Psoas muscle (tissue), 7 donors: ENCODE measurements at regions not wholly inside any gene's neighbourhood (a gene's known extent, or its start where the extent isn't known, plus 50 kb on each side); places are given as distances from the start of the nearest gene placed in this dataset.

Source experiments
- ATAC-seq, 4 donors: fragments of 200-7000 bp; cut with Tn5 transposase; one replicate each; pipeline ENCODE4 v1.9.1; 2020; ENCODE audit warnings: moderate library complexity in 3 of 4, mild to moderate bottlenecking in 2 of 4
- DNase-seq, 2 donors: peaks; one replicate each; pipeline ENCODE4 v3.0.0-alpha.2; 2020
- H3K27ac ChIP-seq: fragments of 200-600 bp; one replicate; pipeline ENCODE4 v1.8.0; 2022
- H3K27me3 ChIP-seq, 3 donors: fragments of 200-600 bp in 1 of 3; one replicate each; pipeline versions ENCODE4 v1.6.1 to v1.8.0; 2013 to 2022; ENCODE audit warnings: low read length in 2 of 3, mild to moderate bottlenecking in 2 of 3, moderate library complexity in 1 of 3; ENCODE audit not compliant: insufficient read depth in 3 of 3
- H3K36me3 ChIP-seq, 2 donors: fragments of 200-600 bp in 1 of 2; one replicate each; pipeline versions ENCODE4 v1.6.1 to v1.8.0; 2013 to 2022; ENCODE audit warnings: low read depth in 1 of 2, mild to moderate bottlenecking in 1 of 2, moderate library complexity in 1 of 2; ENCODE audit not compliant: insufficient read depth in 1 of 2
- H3K4me1 ChIP-seq: fragments of 200-600 bp; one replicate; pipeline ENCODE4 v1.8.0; 2022
- H3K4me3 ChIP-seq: fragments of 200-600 bp; one replicate; pipeline ENCODE4 v1.8.0; 2022; ENCODE audit warnings: mild to moderate bottlenecking
- H3K9me3 ChIP-seq: fragments of 200-600 bp; one replicate; pipeline ENCODE4 v1.8.0; 2022
- CTCF ChIP-seq: fragments of 200-600 bp; IDR thresholded peaks from one replicate; pipeline ENCODE4 v1.8.0; 2022; ENCODE audit warnings: antibody characterized with exemption
- WGBS, 3 donors: extraction: QIAGEN DNeasy Blood & Tissue Kit; methylation state at CpG; one replicate each; pipeline versions ENCODE4 v1.1.6 to v1.1.7; 2013; 5-methylcytosine and 5-hydroxymethylcytosine counted together
- intact Hi-C, 2 donors: fragments of 100-400 bp; cut with DNase I; formaldehyde crosslinking; loops; one replicate each; pipeline versions ENCODE4 v1.11.0 to v1.14.2; 2022
- donor health status: healthy with polysubstance abuse.
- donor health status: DM: no; HTN: no; CAD: no; lungs with moderate emphysema.
- donor health status: Bipolar disorder and iron deficiency.
- donor health status: healthy.
- donor health status: DM: yes; HTN: yes; CAD: no.
- donor health status: DM: no; HTN: no; CAD: no.
- donor health status: DM: yes; HTN: yes; CAD: no.

- no peak for DNase-seq
- Histone ChIP-seq H3K9me3 (no peaks in the 10 kb centered on the region), H3K4me1 (no peaks in the 10 kb centered on the region), H3K27me3 (no peaks in the 10 kb centered on the region), H3K27ac (no peak overlapping the region), H3K36me3 (no peaks in the 10 kb centered on the region), H3K4me3 (no peak overlapping the region)
- intact Hi-C loops = no loop called here
- no peak for ATAC-seq
- no peak for TF ChIP-seq CTCF
These were observed 799.1 kb downstream of the TAF11L14 start for GRCh38 chr5:18433336-18433735.

GRCh38 chr5:18438126-18438525, 803.9 kb downstream of the TAF11L14 start:
- H3K9me3 ChIP-seq = no peaks in the 10 kb centered on the region
- 14 to 32% (median 17%) methylated on average over 1 of the region's 1 CpG for WGBS, 3 donors
- ATAC-seq = no peak
- H3K36me3 ChIP-seq = no peaks in the 10 kb centered on the region
- H3K4me1 ChIP-seq = no peaks in the 10 kb centered on the region
- intact Hi-C loops = no loop called here
- DNase-seq = no peak
- no peaks in the 10 kb centered on the region for H3K27me3 ChIP-seq
- no peak overlapping the region for H3K4me3 ChIP-seq
- TF ChIP-seq CTCF = no peak
- H3K27ac ChIP-seq = no peak overlapping the region

- DNase-seq (no peak), ATAC-seq (no peak)
- H3K9me3 ChIP-seq = no peaks in the 10 kb centered on the region
- no peaks in the 10 kb centered on the region for H3K27me3 ChIP-seq
- TF ChIP-seq CTCF = no peak
- no peak overlapping the region for H3K27ac ChIP-seq
- H3K4me3 ChIP-seq = no peak overlapping the region
- intact Hi-C loops = no loop called here
- H3K36me3 ChIP-seq = no peaks in the 10 kb centered on the region
- H3K4me1 ChIP-seq = no peaks in the 10 kb centered on the region
- 45 to 48% (median 45%) methylated on average over 2 of the region's 2 CpGs for WGBS, 3 donors
These were observed 821.3 kb downstream of the TAF11L14 start for GRCh38 chr5:18455521-18455920.

GRCh38 chr5:18457255-18457654, 823.0 kb downstream of the TAF11L14 start:
- no peaks in the 10 kb centered on the region for H3K4me1 ChIP-seq
- no peak for TF ChIP-seq CTCF
- DNase-seq = no peak
- intact Hi-C loops = no loop called here
- H3K27me3 ChIP-seq = no peaks in the 10 kb centered on the region
- no peaks in the 10 kb centered on the region for H3K9me3 ChIP-seq
- no peak for ATAC-seq
- 92 to 93% (median 93%) methylated on average over 5 of the region's 5 CpGs for WGBS, 3 donors
- H3K27ac ChIP-seq = no peak overlapping the region
- H3K36me3 ChIP-seq = no peaks in the 10 kb centered on the region
- no peak overlapping the region for H3K4me3 ChIP-seq

- H3K27ac ChIP-seq = no peak overlapping the region
- WGBS, 3 donors = 46 to 56% (median 56%) methylated on average over 1 of the region's 1 CpG
- no peaks in the 10 kb centered on the region for H3K27me3 ChIP-seq
- no peak for ATAC-seq
- H3K4me1 ChIP-seq = no peaks in the 10 kb centered on the region
- no peak for TF ChIP-seq CTCF
- H3K4me3 ChIP-seq = no peak overlapping the region
- no peak for DNase-seq
- intact Hi-C loops = no loop called here
- H3K36me3 ChIP-seq = no peaks in the 10 kb centered on the region
- H3K9me3 ChIP-seq = no peaks in the 10 kb centered on the region
These were observed 827.5 kb downstream of the TAF11L14 start for GRCh38 chr5:18461766-18462165.
